ENCODE measurements at regions not wholly inside any gene's neighbourhood (a gene's known extent, or its start where the extent isn't known, plus 50 kb on each side); places are given as distances from the start of the nearest gene placed in this dataset.
"Not testable (repeated sequence)": the region's sequence is repeated elsewhere in the genome, so short reads cannot be mapped to it uniquely, and the experiment has no call there.

DNA sequence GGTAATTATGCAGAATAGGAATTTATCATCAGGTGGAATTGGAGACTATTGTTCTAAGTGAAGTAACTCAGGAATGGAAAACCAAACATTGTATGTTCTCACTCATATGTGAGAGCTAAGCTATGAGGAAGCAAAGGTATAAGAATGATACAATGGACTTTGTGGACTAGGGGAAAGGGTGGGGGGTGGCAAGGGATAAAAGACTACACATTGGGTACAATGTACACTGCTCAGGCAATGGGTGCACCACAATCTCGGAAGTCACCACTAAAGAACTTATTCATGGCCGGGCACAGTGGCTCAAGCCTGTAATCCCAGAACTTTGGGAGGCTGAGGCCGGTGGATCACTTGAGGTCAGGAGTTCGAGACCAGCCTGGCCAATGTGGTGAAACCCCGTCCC lies 51.6 kb upstream of the MIER3 start:
- TF ChIP-seq, protein P1, sequence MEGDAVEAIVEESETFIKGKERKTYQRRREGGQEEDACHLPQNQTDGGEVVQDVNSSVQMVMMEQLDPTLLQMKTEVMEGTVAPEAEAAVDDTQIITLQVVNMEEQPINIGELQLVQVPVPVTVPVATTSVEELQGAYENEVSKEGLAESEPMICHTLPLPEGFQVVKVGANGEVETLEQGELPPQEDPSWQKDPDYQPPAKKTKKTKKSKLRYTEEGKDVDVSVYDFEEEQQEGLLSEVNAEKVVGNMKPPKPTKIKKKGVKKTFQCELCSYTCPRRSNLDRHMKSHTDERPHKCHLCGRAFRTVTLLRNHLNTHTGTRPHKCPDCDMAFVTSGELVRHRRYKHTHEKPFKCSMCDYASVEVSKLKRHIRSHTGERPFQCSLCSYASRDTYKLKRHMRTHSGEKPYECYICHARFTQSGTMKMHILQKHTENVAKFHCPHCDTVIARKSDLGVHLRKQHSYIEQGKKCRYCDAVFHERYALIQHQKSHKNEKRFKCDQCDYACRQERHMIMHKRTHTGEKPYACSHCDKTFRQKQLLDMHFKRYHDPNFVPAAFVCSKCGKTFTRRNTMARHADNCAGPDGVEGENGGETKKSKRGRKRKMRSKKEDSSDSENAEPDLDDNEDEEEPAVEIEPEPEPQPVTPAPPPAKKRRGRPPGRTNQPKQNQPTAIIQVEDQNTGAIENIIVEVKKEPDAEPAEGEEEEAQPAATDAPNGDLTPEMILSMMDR (conservative IDR thresholded peaks at IDR 0.05; ENCODE audit: low read depth, low read length): not testable (repeated sequence)
- not testable (repeated sequence) for TF ChIP-seq EZH2phosphoT487 (IDR thresholded peaks at IDR 0.05; ENCODE audit: borderline replicate concordance, low read length); EZH2 (IDR thresholded peaks at IDR 0.05; ENCODE audit: low read length, unreplicated experiment)
